ENCODE measurements at regions not wholly inside any gene's neighbourhood (a gene's known extent, or its start where the extent isn't known, plus 50 kb on each side); places are given as distances from the start of the nearest gene placed in this dataset.

- H3K4me1 Mint-ChIP-seq: peaks cover 31% of the 10 kb centered on the region
- Histone ChIP-seq H3K4me3 (ENCODE audit: low read length) (no peak overlapping the region), H3K27me3 (ENCODE audit: control insufficient read depth, insufficient read depth, low read length, poor library complexity, severe bottlenecking) (no peaks in the 10 kb centered on the region), H3K4me1 (ENCODE audit: control insufficient read depth, insufficient read depth, low read length) (peaks cover 4% of the 10 kb centered on the region), H3K9me3 (ENCODE audit: control insufficient read depth, low read length) (no peaks in the 10 kb centered on the region), H3K27ac (ENCODE audit: low read depth, low read length) (no peak overlapping the region), H3K36me3 (ENCODE audit: control insufficient read depth, insufficient read depth, low read length) (no peaks in the 10 kb centered on the region), H3K9ac (ENCODE audit: extremely low read depth, low read length, poor library complexity, severe bottlenecking) (no peak overlapping the region)
- H3K36me3 Mint-ChIP-seq (ENCODE audit: low read depth): no peaks in the 10 kb centered on the region
- 90 to 95% methylated on average over 4 to 5 of the region's 5 CpGs for WGBS, 2 experiments (ENCODE audit: insufficient coverage in 1 of 2, insufficient read length in 1 of 2)
- no peak for TF ChIP-seq CTCF (conservative IDR thresholded peaks at IDR 0.05)
- no peaks in the 10 kb centered on the region for H3K9me3 Mint-ChIP-seq
- peak overlapping the region; percentile 58 for H3K27ac Mint-ChIP-seq
- DNase-seq: peak; percentile 67
- H3K27me3 Mint-ChIP-seq (ENCODE audit: insufficient read depth): peaks cover 3% of the 10 kb centered on the region
- no peak overlapping the region for H3K4me3 Mint-ChIP-seq
Observed at GRCh38 chr15:66898656-66899386, 166.6 kb upstream of the SMAD3 start.

GRCh38 chr15:66899555-66900350, 165.6 kb upstream of the SMAD3 start:
- WGBS, 2 experiments (ENCODE audit: insufficient coverage in 1 of 2, insufficient read length in 1 of 2): 92 to 93% methylated on average over 9 of the region's 9 CpGs
- Histone ChIP-seq H3K36me3 (ENCODE audit: control insufficient read depth, insufficient read depth, low read length) (no peaks in the 10 kb centered on the region), H3K27me3 (ENCODE audit: control insufficient read depth, insufficient read depth, low read length, poor library complexity, severe bottlenecking) (no peaks in the 10 kb centered on the region), H3K9ac (ENCODE audit: extremely low read depth, low read length, poor library complexity, severe bottlenecking) (no peak overlapping the region), H3K27ac (ENCODE audit: low read depth, low read length) (no peak overlapping the region), H3K4me1 (ENCODE audit: control insufficient read depth, insufficient read depth, low read length) (no peaks in the 10 kb centered on the region), H3K9me3 (ENCODE audit: control insufficient read depth, low read length) (no peaks in the 10 kb centered on the region), H3K4me3 (ENCODE audit: low read length) (no peak overlapping the region)
- peaks cover 3% of the 10 kb centered on the region for H3K27me3 Mint-ChIP-seq (ENCODE audit: insufficient read depth)
- H3K27ac Mint-ChIP-seq: no peak overlapping the region
- peak; percentile 51 for DNase-seq
- H3K4me1 Mint-ChIP-seq: peaks cover 24% of the 10 kb centered on the region
- H3K36me3 Mint-ChIP-seq (ENCODE audit: low read depth): no peaks in the 10 kb centered on the region
- H3K4me3 Mint-ChIP-seq: no peak overlapping the region
- TF ChIP-seq CTCF (conservative IDR thresholded peaks at IDR 0.05): peak; percentile 15
- H3K9me3 Mint-ChIP-seq: no peaks in the 10 kb centered on the region

DNA sequence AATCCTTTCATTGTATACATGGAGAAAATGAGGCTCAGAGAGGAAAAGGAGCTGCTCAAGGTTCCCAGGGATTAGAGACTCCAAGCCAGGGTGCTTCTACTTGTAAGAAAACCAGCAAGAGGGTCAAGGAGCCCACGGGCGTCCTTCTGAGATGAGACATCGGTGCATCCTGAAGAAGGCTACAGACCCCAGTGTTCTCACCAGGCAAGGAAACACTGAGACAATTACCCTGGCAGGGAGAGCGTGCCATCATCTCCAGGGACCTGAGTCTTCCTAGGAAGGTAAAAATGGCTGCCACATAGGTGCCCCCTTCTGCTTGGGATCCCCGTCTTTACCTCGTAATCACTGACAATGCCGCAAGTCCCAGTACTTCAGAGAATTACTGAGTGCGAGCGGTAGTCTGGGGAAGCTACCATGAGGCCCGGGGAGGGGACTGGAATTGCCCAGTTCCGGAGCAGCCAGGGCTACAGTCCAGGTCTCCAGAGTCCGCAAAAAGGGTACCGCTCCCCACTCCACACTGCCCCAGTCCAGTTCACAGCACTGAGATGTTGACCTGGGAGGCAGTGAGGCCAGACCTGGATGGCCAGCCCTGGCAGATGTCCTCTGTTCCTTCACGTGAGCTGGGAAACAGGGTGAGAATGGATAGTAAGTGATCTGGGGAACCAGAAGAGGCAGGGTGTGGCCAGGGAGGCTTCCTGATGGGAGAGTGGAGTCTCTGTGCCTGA, 164.7 kb upstream of the SMAD3 start:
- Histone ChIP-seq H3K27ac (ENCODE audit: low read depth, low read length) (no peak overlapping the region), H3K9ac (ENCODE audit: extremely low read depth, low read length, poor library complexity, severe bottlenecking) (no peak overlapping the region), H3K36me3 (ENCODE audit: control insufficient read depth, insufficient read depth, low read length) (no peaks in the 10 kb centered on the region), H3K4me3 (ENCODE audit: low read length) (no peak overlapping the region), H3K27me3 (ENCODE audit: control insufficient read depth, insufficient read depth, low read length, poor library complexity, severe bottlenecking) (no peaks in the 10 kb centered on the region), H3K9me3 (ENCODE audit: control insufficient read depth, low read length) (no peaks in the 10 kb centered on the region), H3K4me1 (ENCODE audit: control insufficient read depth, insufficient read depth, low read length) (no peaks in the 10 kb centered on the region)
- no peaks in the 10 kb centered on the region for H3K9me3 Mint-ChIP-seq
- TF ChIP-seq CTCF (conservative IDR thresholded peaks at IDR 0.05): no peak
- H3K4me1 Mint-ChIP-seq: peaks cover 24% of the 10 kb centered on the region
- no peak overlapping the region for H3K4me3 Mint-ChIP-seq
- H3K27me3 Mint-ChIP-seq (ENCODE audit: insufficient read depth): peaks cover 3% of the 10 kb centered on the region
- DNase-seq: peak; percentile 31
- no peak overlapping the region for H3K27ac Mint-ChIP-seq
- 84 to 89% methylated on average over 12 to 14 of the region's 14 CpGs for WGBS, 2 experiments (ENCODE audit: insufficient coverage in 1 of 2, insufficient read length in 1 of 2)
- no peaks in the 10 kb centered on the region for H3K36me3 Mint-ChIP-seq (ENCODE audit: low read depth)
